DND-41 (cell line): ENCODE measurements at regions not wholly inside any gene's neighbourhood (a gene's known extent, or its start where the extent isn't known, plus 50 kb on each side); places are given as distances from the start of the nearest gene placed in this dataset.

Experiments
- EZH2 ChIP-seq: IDR thresholded peaks from 3 replicates; pipeline ENCODE4 v1.6.1; 2012; ENCODE audit warnings: borderline replicate concordance, low read depth, mild to moderate bottlenecking, moderate library complexity, low read length, inconsistent platforms; ENCODE audit not compliant: severe bottlenecking
- TF ChIP-seq, protein P1 (sequence below): IDR thresholded peaks from 2 replicates; pipeline ENCODE4 v1.5.1; 2012; ENCODE audit warnings: borderline replicate concordance, low read length, moderate library complexity, mild to moderate bottlenecking; ENCODE audit not compliant: poor library complexity, severe bottlenecking; ENCODE audit errors: extremely low read depth

- TF ChIP-seq, protein P1, sequence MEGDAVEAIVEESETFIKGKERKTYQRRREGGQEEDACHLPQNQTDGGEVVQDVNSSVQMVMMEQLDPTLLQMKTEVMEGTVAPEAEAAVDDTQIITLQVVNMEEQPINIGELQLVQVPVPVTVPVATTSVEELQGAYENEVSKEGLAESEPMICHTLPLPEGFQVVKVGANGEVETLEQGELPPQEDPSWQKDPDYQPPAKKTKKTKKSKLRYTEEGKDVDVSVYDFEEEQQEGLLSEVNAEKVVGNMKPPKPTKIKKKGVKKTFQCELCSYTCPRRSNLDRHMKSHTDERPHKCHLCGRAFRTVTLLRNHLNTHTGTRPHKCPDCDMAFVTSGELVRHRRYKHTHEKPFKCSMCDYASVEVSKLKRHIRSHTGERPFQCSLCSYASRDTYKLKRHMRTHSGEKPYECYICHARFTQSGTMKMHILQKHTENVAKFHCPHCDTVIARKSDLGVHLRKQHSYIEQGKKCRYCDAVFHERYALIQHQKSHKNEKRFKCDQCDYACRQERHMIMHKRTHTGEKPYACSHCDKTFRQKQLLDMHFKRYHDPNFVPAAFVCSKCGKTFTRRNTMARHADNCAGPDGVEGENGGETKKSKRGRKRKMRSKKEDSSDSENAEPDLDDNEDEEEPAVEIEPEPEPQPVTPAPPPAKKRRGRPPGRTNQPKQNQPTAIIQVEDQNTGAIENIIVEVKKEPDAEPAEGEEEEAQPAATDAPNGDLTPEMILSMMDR: peak; percentile 34
- no peak for TF ChIP-seq EZH2
Observed at GRCh38 chr2:122519366-122519765, 763.9 kb downstream of the TSN start.
